Activated CD4-positive, CD25-positive, alpha-beta regulatory T cell treated with anti-CD3 and anti-CD28 coated beads, Interleukin-2, amount 50 U/mL, for 24 hours (primary cell): ENCODE measurements at regions not wholly inside any gene's neighbourhood (a gene's known extent, or its start where the extent isn't known, plus 50 kb on each side); places are given as distances from the start of the nearest gene placed in this dataset.

Experiments used
- ATAC-seq, 2 donors: fragments of 150-1000 bp; cut with Tn5 transposase; one replicate each; pipeline ENCODE4 v1.10.0; 2021; ENCODE audit warnings: mild to moderate bottlenecking in 1 of 2, moderate library complexity in 1 of 2

DNA sequence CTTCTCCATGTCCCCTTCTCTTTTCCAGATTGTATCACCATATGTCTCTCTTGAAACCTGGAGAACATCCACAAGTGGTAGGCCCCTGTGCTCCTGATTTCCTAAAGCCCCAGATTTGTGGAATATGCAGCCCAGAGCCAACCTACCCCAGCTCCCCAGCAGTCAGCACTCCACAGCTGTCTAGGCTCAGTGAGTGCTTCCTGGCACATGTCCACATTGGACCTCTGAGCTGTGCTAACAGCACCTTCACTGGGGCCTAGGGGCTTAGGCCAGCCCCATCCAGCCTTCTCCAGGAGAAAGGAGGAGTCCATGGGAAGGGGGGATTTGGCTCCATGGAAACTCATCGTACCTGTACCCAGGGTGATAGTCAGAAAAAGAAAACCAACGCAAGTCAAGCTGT is 192.7 kb downstream of the FGFR2 start:
- no peak for ATAC-seq

DNA sequence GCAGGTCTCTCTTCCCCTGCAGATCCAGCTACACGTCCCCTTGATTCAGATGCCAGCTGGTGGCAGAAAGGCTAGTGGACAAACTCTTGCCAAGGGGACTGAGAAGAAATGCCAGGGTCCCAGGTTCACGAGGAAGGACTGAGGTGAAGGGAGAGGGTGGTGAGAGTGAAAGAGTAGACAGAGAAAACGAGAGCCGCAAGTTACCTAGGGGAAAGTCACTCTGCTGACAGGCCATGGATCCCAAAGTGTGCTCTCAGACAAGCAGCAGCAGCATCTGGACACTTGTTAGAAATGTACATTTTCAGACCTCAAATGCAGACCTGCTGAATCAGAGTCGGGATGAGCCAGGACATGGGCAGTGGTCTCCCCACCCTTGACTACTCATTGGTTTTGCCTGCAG is 192.3 kb downstream of the FGFR2 start:
- no peak for ATAC-seq

DNA sequence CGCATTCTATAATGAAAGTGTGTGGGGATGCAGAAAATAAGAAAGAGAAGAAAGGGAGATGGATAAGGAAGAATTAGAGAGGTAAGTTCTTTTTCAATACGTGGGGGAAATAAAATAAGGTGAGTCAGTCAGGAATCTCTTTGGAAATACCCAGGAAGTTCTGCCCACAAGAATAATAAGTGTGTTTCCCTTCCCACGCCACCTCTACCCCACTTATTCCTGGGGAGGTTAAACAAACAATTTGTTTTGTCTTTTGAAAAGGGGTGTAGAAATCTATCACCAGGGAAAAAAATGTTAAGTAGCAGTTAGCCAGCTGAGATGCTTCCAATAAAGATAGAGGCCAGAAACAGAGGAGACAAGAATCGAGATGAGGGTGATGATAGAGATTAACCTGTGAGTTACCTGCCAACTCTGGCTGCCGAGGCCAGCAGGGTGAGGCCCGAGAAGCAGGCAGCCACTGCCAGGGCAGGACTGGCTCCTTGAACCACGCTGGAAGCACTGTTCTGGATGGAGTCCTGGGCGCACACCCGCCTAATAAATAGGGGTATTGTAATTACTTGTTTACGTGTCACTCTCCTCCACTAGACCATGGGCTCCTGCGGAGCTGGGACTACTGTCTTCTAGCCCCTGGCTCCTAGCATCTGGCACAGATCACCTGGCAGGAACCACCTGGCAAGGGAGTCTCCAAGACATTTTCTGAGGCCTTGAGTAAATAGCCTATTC is 191.3 kb downstream of the FGFR2 start:
- ATAC-seq, result no peak

DNA sequence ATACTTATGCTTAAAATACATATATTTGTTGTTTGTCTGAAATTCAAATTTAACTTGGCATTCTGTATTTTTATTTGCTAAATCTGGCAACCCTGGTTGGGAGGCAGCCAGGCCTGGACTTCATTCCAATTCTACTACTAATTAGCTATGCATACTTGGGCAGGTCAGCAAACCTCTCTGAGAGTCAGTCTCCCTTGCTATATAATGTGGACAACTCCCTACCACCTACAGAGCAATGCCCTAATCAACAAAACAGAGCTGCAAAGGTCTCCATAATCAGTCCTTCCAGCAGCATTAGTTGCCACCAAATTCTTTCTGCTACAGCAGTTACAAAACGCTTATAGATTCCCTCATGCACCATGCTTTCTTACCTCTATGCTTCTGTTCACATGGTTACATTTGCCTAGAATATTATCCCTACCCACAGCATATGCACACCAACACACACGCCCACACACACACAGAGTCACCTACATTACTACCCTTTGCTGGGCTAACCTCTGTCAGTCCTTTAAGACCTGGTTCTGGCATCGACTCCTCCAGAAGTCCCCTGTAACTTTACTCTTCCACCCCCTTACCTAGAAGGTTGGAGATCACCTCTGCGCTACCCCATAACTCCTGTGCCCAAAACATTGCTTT is 188.7 kb downstream of the FGFR2 start:
- no peak for ATAC-seq

DNA sequence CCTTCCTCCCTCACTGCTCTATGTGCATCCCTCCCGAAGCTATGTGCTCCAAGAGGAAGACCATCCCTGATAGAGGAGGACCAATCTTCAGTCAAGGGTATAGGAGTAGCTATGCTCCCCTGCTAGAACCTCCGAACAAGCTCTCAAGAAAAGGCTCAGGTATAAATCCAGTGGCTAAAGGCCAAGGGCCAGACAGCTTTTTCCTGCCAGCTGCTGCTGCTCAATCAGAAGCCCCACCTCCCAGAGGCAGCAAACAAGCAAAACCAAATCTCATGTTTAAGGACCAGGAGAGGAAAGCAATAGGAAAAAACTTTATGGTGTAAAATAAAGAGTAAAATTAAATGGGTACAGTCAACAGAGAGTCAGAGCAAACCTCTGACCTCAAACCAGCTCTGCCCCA is 187.2 kb downstream of the FGFR2 start:
- no peak for ATAC-seq

DNA sequence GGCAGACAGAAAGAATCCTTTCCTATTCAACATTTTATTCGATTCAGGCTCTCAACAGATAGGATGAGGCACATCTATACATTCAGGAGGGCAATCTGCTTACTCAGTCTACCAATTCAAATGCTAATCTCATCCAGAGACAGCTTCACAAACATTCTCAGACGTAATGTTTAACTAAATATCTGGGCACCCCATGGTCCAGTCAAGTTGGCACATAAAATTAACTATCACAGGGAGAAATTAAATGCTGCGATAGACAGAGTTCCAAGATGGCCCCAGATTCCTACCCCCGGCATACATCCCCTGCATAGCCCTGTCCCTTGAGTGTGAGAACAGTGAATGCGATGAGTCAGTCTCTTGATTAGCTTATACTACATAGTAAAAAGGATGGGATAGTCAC is 184.3 kb downstream of the FGFR2 start:
- no peak for ATAC-seq

DNA sequence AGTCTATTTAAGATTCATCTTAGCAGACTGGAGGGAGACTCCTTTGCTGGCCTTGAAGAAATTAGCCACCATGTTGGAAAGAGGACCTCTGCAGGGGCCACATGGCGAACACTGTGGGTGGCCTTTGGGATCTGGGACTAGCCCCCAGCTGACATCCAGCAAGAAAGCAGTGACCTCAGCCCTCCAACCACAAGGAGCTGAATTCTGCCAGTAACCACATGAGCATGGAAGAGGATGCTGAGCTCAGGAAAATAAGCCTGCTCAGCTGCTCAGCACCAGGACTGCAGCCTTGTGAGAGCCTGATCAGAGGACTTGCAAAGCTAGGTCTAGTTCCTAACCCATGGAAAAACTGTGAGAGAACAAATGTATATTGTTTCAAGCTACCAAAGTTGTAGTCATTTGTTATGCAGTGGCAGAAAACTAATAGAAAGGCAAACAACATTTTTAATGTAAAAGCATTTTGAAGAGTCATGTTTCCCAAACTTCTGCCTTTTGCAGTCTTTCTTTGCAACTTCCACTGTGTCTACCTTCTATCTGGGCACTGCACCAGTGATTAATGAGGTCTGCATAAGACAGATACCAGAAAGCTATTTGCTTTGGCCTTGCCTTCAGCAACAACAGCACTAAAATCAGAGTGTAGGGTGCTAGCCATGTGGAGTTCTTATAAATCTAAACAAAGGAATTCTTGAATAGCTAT is 183.7 kb downstream of the FGFR2 start:
- no peak for ATAC-seq

DNA sequence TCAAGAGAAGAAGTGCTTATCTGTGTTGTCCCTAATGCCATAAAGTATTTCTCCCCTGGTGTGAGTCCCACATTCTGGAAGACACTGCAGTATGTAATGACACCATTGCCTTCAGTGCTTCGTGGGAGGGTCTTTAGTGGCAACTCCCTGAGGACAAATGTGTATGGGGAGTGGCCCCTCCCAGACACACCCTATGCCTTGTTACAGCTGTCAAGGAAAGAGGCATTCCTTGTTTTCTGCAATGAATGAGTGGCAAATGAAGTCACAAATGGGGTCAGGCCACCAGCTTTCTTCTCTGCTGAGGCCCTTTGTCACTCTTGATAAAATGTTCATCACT is 183.2 kb downstream of the FGFR2 start:
- no peak for ATAC-seq

DNA sequence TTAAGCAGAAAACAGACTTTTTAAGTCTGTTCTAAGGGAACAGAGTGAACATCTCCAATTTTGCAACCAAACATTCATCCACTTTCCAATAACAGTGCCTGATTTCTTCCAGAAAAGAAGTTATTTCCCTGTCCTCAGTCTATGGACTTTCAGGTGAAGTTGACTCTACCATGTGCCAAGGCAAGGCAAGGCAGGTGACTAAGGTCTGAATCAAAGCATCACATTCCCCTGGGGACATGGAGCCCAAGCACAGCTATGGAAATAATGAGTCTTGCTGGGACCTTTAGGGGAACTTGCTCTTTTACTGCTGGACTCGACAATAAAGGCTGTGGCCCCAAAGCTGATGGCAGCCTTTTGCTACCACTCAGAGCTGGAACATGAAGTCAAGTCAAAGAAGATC is 182.2 kb downstream of the FGFR2 start:
- ATAC-seq, result no peak

DNA sequence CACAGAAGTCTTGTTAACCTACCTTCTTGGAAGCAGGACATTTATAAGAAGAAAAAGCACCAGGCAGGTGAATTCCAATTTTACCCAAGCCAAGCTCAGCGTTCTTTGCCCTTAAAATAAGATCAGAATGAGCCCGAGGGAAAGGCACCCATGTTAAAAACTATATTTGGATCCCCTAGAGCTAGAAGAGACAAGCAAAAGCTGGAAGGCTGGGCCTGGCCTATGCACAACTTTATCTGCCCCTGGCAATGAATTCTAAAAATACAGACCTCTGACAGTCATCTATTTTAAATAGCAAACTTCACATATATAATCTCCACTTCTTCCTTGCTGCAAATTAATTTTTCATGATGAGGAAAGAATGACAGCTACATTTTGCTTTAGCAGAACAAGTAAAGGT is 180.9 kb downstream of the FGFR2 start:
- no peak for ATAC-seq

DNA sequence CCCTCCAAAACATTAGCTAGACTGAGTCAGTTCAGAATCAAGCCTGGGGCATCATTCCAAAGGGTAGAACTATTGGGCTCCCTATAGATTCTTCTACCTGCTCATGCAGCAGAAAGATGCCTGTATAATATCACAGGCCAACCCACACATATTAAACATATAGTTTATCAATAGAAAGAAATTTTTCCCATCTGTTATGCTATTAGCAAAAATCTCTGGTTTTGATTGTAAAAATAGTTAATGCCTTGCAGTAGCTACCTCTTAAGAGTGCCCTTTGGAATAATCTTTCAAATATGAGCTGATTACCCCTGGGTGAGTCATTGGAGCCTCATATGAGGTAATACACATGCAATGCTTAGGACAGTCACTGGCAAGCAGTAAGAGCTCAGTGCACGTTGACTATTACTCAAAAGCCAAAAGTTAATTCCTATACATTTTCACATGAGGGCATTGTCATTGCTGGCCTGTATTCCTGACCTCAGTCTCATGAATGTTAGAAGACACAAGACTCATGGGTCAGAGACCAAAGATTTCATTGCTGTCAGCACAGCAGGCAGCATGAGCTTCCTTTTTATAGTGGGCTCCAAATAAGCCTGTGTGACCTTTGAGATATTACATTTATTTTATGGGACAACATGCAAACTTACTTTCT is 180.0 kb downstream of the FGFR2 start:
- no peak for ATAC-seq

DNA sequence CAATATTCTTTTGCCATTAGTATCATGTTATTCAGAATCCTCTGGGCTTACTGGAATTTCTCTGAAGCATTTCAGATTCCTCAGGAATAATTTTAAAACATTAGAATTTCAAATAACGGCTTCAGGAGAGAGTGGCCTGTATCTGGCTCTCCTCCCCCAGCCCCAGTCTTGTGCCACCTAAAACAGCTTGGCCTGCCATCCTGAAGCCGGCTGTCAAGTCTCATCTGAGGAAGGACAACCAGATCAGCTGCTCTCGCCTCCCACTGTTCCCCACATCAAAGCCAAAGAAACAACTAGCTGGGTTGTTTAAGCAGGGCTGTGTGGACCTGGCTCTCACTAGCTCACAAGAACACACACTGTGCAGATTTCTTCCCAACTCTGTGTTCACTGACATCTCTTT is 178.2 kb downstream of the FGFR2 start:
- ATAC-seq, result no peak

DNA sequence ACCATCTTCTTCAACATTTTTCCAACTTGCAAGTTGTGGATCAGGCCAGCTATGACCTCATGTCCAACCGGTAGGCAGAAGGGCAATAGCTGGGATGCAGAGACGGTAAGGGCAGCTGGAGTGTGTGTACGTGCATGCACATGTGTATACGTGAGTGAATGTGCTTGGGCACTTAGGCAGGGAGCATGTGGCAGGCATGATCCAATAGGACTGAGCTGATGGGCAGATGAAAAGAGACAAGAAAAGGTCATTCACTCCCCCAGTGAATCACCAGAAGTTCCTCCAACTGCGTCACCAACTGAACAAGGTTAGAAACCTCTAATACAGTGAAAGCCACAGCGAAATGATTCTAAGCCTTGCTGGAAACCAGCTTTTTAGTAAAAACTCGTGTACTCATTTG is 176.1 kb downstream of the FGFR2 start:
- ATAC-seq, result no peak

DNA sequence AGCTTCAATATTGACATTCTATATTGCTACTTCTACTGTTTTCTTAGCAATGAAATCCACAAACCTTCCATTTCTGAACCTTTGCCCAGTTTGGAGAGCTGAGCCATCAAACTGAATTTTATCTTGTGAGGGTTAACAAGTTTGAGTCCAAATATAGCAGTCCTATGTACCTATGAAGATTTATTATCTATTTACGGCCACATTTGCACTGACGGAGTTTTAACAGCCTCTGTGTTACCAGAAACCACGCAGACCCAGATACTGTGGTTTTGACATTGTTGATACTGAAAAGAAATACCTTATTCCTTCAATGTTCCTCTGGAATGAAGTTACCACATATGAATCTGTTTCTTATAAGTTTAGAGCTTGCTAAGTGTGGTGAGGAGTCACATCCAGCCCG is 172.6 kb downstream of the FGFR2 start:
- ATAC-seq, result no peak

DNA sequence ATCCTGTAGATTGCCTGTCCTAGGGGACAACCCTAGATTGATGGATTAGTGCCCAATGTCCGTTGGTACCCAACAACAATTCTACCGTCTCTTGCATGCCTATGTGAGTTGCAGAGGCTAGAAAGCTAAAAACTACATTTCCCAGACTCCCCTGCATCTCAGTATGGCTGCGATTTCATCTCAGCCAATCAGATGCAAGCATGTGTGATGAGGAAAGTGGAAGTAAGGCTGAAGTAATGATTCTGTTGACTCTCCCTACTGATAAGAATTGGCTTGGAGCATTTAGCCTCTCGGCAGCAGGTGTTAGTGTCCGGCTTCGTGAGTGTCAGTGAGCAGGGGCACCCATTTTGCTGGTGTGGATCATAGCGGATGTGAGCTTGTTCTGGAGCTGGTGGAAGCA is 171.9 kb downstream of the FGFR2 start:
- no peak for ATAC-seq
